ENCODE measurements at regions not wholly inside any gene's neighbourhood (a gene's known extent, or its start where the extent isn't known, plus 50 kb on each side); places are given as distances from the start of the nearest gene placed in this dataset.

DNA sequence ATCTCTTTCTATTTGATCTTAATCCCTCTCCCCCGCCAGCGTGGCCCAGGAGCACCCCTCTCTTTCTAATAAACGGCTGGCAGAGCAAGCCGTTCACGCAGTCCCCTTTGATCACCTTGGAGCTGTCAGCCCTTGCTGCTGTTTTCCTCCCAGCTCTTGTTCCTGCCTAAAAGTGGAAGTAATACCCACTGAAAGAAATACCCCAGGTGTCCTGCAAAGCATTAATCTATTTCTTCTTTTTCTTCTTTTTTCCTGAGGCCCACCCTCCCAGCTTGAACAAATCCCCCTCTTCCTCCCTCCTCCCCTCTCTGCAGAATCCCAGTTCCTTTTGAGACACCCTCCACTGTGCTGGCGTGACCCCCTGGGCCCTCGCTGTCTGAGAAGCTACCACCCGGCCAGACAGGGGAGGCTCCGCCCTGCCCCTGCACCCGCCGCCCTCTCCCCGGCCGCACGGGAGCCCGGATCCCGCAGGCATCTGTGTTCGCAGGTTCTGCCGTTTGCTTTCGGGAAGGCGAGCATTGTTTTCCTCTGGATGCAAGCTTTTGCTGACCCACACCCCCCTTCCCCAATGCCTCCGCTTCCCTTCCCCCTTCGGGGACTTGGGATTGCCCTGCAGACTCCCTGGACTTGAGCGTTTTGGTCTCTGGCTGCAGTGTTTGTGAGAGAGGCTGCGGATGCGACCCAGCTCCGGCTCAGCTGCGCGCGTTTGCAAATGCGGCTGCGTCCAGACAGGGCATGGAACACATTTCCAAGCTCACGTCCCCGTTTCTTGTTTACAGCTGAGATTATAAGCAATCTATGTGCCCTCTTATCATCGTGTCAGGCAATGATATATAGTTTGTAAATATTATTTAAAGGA, 631.5 kb downstream of the NYAP2 start:
- no peak for DNase-seq (ENCODE audit: low spot score)

- DNase-seq (ENCODE audit: low spot score), result no peak
Observed at GRCh38 chr2:226030369-226030768, 630.9 kb downstream of the NYAP2 start.

GRCh38 chr2:226023946-226024345, 624.4 kb downstream of the NYAP2 start:
- no peak for DNase-seq (ENCODE audit: low spot score)

GRCh38 chr2:226023383-226023782, 623.9 kb downstream of the NYAP2 start:
- no peak for DNase-seq (ENCODE audit: low spot score)

GRCh38 chr2:226020956-226021355, 621.4 kb downstream of the NYAP2 start:
- no peak for DNase-seq (ENCODE audit: low spot score)

DNA sequence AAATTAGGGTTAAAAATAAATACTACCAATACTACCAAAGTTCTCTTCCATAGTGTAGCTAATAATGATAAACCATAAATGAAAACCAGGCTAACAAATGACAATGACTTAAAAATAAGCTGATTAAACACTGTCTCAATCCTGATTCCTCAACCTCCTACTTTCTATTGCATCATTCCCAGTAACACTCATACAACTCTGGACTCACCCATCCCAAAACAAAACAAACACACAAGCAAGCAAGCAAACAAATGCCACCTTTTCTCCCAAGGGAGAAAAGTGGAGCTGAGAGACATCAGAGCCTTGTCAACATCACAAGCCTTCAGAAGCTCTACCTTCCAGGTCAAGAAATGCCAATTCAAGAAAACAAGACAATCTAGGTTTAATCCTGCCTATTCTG, 620.7 kb downstream of the NYAP2 start:
- DNase-seq (ENCODE audit: low spot score), result no peak

DNA sequence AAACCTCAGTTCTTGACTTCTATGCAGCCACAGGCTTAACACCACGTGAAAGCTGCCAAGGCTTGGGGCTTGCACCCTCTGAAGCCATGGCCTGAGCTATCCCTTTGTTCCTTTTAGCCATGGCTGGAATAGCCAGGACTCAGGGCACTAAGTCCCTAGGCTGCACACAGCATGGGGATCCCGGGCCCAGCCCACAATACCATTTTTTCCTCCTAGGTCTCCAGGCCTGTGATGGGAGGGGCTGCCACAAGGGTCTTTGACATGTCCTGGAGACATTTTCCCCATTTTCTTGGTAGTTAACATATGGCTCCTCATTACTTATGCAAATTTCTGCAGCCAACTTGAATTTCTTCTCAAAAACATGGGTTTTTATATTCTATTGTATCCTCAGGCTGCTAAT, 619.1 kb downstream of the NYAP2 start:
- DNase-seq (ENCODE audit: low spot score), result no peak

GRCh38 chr2:226017537-226017936, 618.0 kb downstream of the NYAP2 start:
- no peak for DNase-seq (ENCODE audit: low spot score)

DNA sequence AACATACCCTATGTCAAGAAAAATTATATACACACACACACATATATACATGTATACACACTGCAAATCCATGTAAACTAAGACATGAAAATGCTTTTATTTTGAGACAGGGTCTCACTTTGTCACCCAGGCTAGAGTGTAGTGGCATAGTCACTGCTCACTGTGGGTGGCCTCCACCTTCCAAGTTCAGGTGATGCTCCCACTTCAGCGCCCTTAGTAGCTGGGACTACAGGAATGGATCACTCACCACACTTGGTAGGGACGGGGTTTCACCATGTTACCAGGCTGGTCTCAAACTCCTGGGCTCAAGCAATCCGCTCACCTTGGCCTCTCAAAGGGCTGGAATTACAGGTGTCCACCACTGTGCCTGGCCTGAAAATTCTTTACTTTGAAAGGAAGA, 617.6 kb downstream of the NYAP2 start:
- no peak for DNase-seq (ENCODE audit: low spot score)

- no peak for DNase-seq (ENCODE audit: low spot score)
Observed at GRCh38 chr2:226011716-226012450, 612.4 kb downstream of the NYAP2 start.

- no peak for DNase-seq (ENCODE audit: low spot score)
Observed at GRCh38 chr2:226002438-226002837, 602.9 kb downstream of the NYAP2 start.

DNA sequence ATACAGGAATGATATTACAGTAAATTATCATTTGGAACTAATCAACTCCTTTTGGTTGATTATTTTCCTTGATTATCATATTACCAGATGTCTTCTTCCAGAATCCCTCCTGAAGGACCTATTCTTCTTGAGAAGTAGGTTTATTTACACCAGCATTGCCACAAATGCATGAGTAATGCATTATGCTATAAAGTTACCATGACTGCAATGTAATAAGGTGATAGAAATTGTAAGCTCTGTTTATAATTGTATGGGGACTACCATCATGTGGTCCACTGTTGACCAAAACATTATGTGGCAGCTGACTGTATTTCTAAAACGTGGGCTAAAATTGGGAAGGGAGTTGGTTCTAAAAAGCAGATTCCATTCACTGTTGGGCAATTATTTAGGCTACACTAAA, 602.2 kb downstream of the NYAP2 start:
- DNase-seq (ENCODE audit: low spot score), result no peak

- DNase-seq (ENCODE audit: low spot score), result no peak
Observed at GRCh38 chr2:225999692-226000091, 600.2 kb downstream of the NYAP2 start.

DNA sequence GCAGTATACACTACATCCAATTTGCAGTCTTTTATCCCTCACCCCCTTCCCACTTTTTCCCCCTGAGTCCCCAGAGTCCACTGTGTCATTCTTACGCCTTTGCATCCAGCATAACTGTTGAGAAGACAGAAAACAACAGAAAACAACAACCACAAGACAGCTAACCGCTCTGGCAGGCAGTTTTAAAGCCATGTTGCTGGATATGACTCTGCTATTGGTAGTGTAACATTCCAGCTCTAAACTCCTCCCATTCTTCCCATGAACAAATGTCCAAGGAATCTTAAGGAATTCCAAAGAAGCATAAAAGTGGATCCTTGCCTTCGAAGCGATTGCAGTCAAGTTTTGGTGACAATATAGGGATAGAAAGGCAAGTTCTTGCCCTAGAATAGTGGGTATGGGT, 599.1 kb downstream of the NYAP2 start:
- no peak for DNase-seq (ENCODE audit: low spot score)

DNA sequence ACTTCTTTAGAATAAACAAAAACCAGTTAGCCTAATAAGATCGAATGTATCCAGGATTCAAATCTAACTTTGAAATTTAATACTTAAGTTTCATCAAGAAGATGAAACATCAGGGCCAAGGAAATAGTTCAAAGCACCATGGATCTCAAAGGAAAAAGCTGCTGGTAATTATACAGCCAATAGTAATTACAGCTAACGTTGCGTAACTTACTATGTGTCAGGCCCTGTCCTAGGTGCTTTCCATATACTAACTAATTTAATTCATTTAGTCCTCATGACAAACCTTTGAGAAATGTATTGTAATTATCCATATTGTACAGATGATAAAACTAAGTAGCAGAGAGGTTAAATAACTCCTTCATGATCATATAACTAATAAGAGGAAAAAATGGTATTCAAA, 598.6 kb downstream of the NYAP2 start:
- no peak for DNase-seq (ENCODE audit: low spot score)

GRCh38 chr2:225996462-225996828, 596.9 kb downstream of the NYAP2 start:
- no peak for DNase-seq (ENCODE audit: low spot score)

DNA sequence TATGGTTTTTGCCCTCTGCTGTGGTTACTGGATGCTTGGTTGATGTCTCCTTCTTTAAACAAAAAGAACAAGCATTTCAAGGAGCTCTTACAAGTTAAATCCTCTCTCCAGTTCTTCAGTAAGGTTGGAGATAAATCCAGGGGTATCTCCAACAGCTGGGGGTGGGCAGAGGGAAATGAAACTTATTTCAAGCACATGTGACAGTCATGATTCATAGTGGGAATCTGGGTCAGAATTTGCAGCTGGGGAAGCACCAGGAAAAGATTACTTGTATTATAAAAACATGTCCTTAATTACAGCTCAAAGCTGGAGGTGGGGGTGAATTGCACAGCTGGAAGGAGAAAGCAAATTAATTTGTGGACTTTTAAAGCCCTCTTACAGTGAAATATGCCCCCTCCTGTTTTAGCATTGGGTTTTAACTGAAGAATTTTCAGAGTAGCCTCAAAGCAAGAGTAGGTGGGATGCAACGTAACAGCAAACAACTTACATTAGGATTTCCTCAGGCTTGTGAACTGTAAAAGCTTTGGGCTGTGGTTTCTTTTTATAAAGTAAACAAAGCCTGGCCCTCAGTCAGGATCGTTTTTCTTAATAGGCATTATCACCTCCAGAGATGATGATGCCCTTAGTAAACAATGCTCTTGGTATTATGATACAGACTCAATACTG, 596.4 kb downstream of the NYAP2 start:
- DNase-seq (ENCODE audit: low spot score), result no peak

GRCh38 chr2:225994748-225995405, 595.4 kb downstream of the NYAP2 start:
- DNase-seq (ENCODE audit: low spot score), result no peak

GRCh38 chr2:225993430-225993829, 593.9 kb downstream of the NYAP2 start:
- no peak for DNase-seq (ENCODE audit: low spot score)

DNA sequence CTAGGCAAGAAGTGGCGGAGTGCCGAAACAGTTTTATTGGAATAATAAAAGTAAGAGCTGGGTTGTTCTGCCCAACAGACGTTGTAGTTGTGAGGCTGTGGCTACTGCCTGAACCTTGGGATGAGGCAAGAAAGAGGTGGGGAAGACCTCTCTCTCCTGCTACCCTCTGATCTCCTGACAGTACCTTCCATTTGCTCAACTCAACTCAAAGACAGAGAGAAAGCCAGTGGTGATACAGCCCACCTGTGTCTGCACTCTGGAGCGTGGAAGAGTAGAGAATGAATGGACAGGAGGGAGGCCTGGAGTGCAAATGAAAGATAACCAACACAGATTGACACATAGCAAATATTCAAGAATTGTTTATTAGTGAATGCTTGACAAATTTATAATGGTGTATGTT, 590.3 kb downstream of the NYAP2 start:
- DNase-seq (ENCODE audit: low spot score), result no peak

DNA sequence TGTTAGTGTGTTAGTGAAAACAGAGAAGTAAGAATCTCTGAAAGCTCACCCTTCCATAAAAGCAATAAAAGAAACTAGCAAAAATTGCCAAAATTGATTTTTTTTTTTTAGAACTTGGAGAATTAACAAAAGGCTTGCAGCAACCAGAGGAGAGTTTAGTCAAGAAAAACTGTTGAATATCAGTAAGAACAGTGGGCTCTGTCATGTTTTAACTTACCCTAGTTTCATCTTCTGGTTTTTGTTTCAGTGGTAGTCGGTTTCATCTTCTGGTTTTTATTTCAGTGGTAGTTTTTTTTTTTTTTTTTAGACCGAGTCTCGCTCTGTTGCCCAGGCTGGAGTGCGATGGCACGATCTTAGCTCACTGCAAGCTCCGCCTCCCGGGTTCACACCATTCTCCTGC, 580.9 kb downstream of the NYAP2 start:
- DNase-seq (ENCODE audit: low spot score), result no peak

DNA sequence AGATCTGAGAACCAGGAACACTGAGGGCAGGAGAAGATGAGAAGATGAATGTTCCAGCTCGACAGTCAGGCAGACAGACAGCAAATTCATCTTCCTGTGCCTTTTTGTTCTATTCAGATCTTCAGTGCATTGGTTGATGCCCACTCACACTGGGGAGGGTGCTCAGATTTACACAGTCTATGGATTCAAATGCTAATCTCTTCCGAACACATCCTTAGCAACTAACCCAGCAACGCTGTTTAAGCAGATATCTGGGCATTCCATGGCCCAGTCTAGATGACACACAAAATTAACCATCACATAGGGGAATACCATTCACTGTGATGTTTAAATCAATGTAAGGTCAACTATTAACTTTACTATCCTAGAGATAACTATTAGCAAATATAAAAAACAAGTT, 571.9 kb downstream of the NYAP2 start:
- no peak for DNase-seq (ENCODE audit: low spot score)

GRCh38 chr2:225948903-225949302, 549.4 kb downstream of the NYAP2 start:
- DNase-seq (ENCODE audit: low spot score), result no peak

Data from CD4-positive, alpha-beta T cell treated with Interleukin-2 at 100 ng/mL for 4 hours (primary cell).